ENCODE measurements at regions not wholly inside any gene's neighbourhood (a gene's known extent, or its start where the extent isn't known, plus 50 kb on each side); places are given as distances from the start of the nearest gene placed in this dataset.
A peak's percentile ranks its signal among the peaks of the same experiment; 100 is the strongest.

GRCh38 chr7:15801041-15801440 lies 114.6 kb upstream of the MEOX2 start:
- no peak for DNase-seq

GRCh38 chr7:15798081-15798480 lies 111.6 kb upstream of the MEOX2 start:
- DNase-seq: no peak

- DNase-seq: no peak
Observed at GRCh38 chr7:15795393-15795792, 108.9 kb upstream of the MEOX2 start.

GRCh38 chr7:15794801-15795200 lies 108.3 kb upstream of the MEOX2 start:
- no peak for DNase-seq

GRCh38 chr7:15784694-15785030 lies 98.2 kb upstream of the MEOX2 start:
- no peak for DNase-seq

- DNase-seq: no peak
Observed at GRCh38 chr7:15783987-15784693, 97.7 kb upstream of the MEOX2 start.

GRCh38 chr7:15782656-15783055 lies 96.2 kb upstream of the MEOX2 start:
- DNase-seq: no peak

- no peak for DNase-seq
Observed at GRCh38 chr7:15781944-15782343, 95.5 kb upstream of the MEOX2 start.

GRCh38 chr7:15780271-15780670 lies 93.8 kb upstream of the MEOX2 start:
- DNase-seq: peak; percentile 31

GRCh38 chr7:15778191-15778590 lies 91.7 kb upstream of the MEOX2 start:
- DNase-seq: no peak

- no peak for DNase-seq
Observed at GRCh38 chr7:15765753-15766152, 79.3 kb upstream of the MEOX2 start.

- peak; percentile 19 for DNase-seq
Observed at GRCh38 chr7:15764851-15765382, 78.4 kb upstream of the MEOX2 start.

- no peak for DNase-seq
Observed at GRCh38 chr7:15764010-15764409, 77.5 kb upstream of the MEOX2 start.

GRCh38 chr7:15757041-15758000 lies 70.8 kb upstream of the MEOX2 start:
- DNase-seq: no peak

- DNase-seq: no peak
Observed at GRCh38 chr7:15755061-15755460, 68.6 kb upstream of the MEOX2 start.

GRCh38 chr7:15753887-15754579 lies 67.5 kb upstream of the MEOX2 start:
- no peak for DNase-seq

- DNase-seq: no peak
Observed at GRCh38 chr7:15752377-15752776, 65.9 kb upstream of the MEOX2 start.

- DNase-seq: no peak
Observed at GRCh38 chr7:15751191-15751701, 64.8 kb upstream of the MEOX2 start.

- DNase-seq: no peak
Observed at GRCh38 chr7:15750727-15751126, 64.2 kb upstream of the MEOX2 start.

GRCh38 chr7:15749631-15750030 lies 63.1 kb upstream of the MEOX2 start:
- DNase-seq: no peak

GRCh38 chr7:15747712-15748111 lies 61.2 kb upstream of the MEOX2 start:
- DNase-seq: no peak

GRCh38 chr7:15747301-15747700 lies 60.8 kb upstream of the MEOX2 start:
- no peak for DNase-seq

GRCh38 chr7:15743926-15744480 lies 57.5 kb upstream of the MEOX2 start:
- DNase-seq: no peak

All from DMS53 (cell line).